GM12874 (cell line): ENCODE measurements at regions not wholly inside any gene's neighbourhood (a gene's known extent, or its start where the extent isn't known, plus 50 kb on each side); places are given as distances from the start of the nearest gene placed in this dataset.

Experiments used
- CTCF ChIP-seq: IDR thresholded peaks from 2 replicates; pipeline ENCODE4 v1.5.1; 2011; ENCODE audit warnings: low read depth, mild to moderate bottlenecking, control low read depth, low read length, moderate library complexity; ENCODE audit not compliant: insufficient read depth

- no peak for TF ChIP-seq CTCF
These were observed 249.4 kb downstream of the HNMT start for GRCh38 chr2:138213624-138214023.

- no peak for TF ChIP-seq CTCF
These were observed 251.7 kb downstream of the HNMT start for GRCh38 chr2:138215958-138216357.

GRCh38 chr2:138217975-138218374 is 253.7 kb downstream of the HNMT start:
- TF ChIP-seq CTCF: no peak

- no peak for TF ChIP-seq CTCF
These were observed 254.1 kb downstream of the HNMT start for GRCh38 chr2:138218397-138218796.

- TF ChIP-seq CTCF: no peak
These were observed 255.7 kb downstream of the HNMT start for GRCh38 chr2:138219961-138220360.

- no peak for TF ChIP-seq CTCF
These were observed 257.1 kb downstream of the HNMT start for GRCh38 chr2:138221358-138221757.

- TF ChIP-seq CTCF: no peak
These were observed 259.0 kb downstream of the HNMT start for GRCh38 chr2:138223319-138223718.

- TF ChIP-seq CTCF: no peak
These were observed 262.9 kb downstream of the HNMT start for GRCh38 chr2:138227195-138227594.
